NCI-H510A (cell line): ENCODE measurements at regions not wholly inside any gene's neighbourhood (a gene's known extent, or its start where the extent isn't known, plus 50 kb on each side); places are given as distances from the start of the nearest gene placed in this dataset.
"Not testable (repeated sequence)": the region's sequence is repeated elsewhere in the genome, so short reads cannot be mapped to it uniquely, and the experiment has no call there.

Experiments used
- DNase-seq: peaks from one replicate; lab custom pipeline; 2025; lab: John Stamatoyannopoulos, UW

GRCh38 chr6:3961581-3962215 lies 112.5 kb downstream of the FAM50B start:
- DNase-seq = no peak

GRCh38 chr6:3962291-3963280 lies 113.4 kb downstream of the FAM50B start:
- DNase-seq = no peak

- no peak for DNase-seq
Observed at GRCh38 chr6:3963426-3963825, 114.3 kb downstream of the FAM50B start.

GRCh38 chr6:3965071-3965718 lies 113.7 kb downstream of the FAM217A start:
- DNase-seq = no peak

- DNase-seq = no peak
Observed at GRCh38 chr6:3966426-3966825, 112.5 kb downstream of the FAM217A start.

GRCh38 chr6:3970097-3970496 lies 108.8 kb downstream of the FAM217A start:
- DNase-seq = no peak

- DNase-seq = not testable (repeated sequence)
Observed at GRCh38 chr6:3973152-3973551, 105.8 kb downstream of the FAM217A start.

- DNase-seq = no peak
Observed at GRCh38 chr6:3977875-3978711, 100.8 kb downstream of the FAM217A start.

- DNase-seq = not testable (repeated sequence)
Observed at GRCh38 chr6:3978966-3979365, 100.0 kb downstream of the FAM217A start.

- DNase-seq = no peak
Observed at GRCh38 chr6:3981917-3982316, 97.0 kb downstream of the FAM217A start.

GRCh38 chr6:3983778-3984177 lies 95.2 kb downstream of the FAM217A start:
- DNase-seq = no peak

- no peak for DNase-seq
Observed at GRCh38 chr6:3984494-3984893, 94.4 kb downstream of the FAM217A start.

GRCh38 chr6:3986241-3986640 lies 92.7 kb downstream of the FAM217A start:
- no peak for DNase-seq

- no peak for DNase-seq
Observed at GRCh38 chr6:3987053-3987452, 91.9 kb downstream of the FAM217A start.

- DNase-seq = no peak
Observed at GRCh38 chr6:3987576-3987975, 91.4 kb downstream of the FAM217A start.

- peak; percentile 20 for DNase-seq
Observed at GRCh38 chr6:3990692-3991491, 88.0 kb downstream of the FAM217A start.

- DNase-seq = no peak
Observed at GRCh38 chr6:3991941-3992340, 87.0 kb downstream of the FAM217A start.

- no peak for DNase-seq
Observed at GRCh38 chr6:3996349-3996748, 82.6 kb downstream of the FAM217A start.

- DNase-seq = no peak
Observed at GRCh38 chr6:3997177-3997770, 81.7 kb downstream of the FAM217A start.
